ENCODE measurements at regions not wholly inside any gene's neighbourhood (a gene's known extent, or its start where the extent isn't known, plus 50 kb on each side); places are given as distances from the start of the nearest gene placed in this dataset.

DNA sequence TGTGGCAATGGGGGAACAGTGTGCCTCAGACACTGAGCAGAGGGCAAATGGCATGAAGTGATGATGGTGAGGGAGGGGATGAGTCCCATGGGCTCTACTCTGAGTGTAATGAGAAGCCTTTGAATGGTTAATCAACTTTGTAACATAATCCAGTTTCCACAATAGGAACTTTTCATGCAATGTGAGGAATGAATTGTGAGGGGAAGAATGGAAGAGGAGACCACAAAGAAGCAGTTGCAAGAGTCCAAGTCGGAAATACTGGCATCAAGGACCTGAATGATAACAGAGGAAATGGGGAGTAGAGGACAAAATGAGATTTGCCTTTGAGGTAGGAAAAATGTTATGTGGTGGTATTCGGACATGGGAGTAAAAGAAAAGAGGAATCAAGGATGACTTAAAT is 476.9 kb upstream of the PRICKLE1 start:
- TF ChIP-seq, protein P1, sequence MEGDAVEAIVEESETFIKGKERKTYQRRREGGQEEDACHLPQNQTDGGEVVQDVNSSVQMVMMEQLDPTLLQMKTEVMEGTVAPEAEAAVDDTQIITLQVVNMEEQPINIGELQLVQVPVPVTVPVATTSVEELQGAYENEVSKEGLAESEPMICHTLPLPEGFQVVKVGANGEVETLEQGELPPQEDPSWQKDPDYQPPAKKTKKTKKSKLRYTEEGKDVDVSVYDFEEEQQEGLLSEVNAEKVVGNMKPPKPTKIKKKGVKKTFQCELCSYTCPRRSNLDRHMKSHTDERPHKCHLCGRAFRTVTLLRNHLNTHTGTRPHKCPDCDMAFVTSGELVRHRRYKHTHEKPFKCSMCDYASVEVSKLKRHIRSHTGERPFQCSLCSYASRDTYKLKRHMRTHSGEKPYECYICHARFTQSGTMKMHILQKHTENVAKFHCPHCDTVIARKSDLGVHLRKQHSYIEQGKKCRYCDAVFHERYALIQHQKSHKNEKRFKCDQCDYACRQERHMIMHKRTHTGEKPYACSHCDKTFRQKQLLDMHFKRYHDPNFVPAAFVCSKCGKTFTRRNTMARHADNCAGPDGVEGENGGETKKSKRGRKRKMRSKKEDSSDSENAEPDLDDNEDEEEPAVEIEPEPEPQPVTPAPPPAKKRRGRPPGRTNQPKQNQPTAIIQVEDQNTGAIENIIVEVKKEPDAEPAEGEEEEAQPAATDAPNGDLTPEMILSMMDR (IDR thresholded peaks at IDR 0.05; ENCODE audit: low read depth, low read length): no peak
- TF ChIP-seq POLR2A (IDR thresholded peaks at IDR 0.05; ENCODE audit: extremely low read depth, insufficient read length) (no peak), MYC (IDR thresholded peaks at IDR 0.05; ENCODE audit: low read depth, low read length) (no peak)
- TF ChIP-seq, protein P2, sequence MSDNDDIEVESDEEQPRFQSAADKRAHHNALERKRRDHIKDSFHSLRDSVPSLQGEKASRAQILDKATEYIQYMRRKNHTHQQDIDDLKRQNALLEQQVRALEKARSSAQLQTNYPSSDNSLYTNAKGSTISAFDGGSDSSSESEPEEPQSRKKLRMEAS (IDR thresholded peaks at IDR 0.05; ENCODE audit: low read depth, low read length): no peak
- no peak for DNase-seq (ENCODE audit: low read depth)
- no peak overlapping the region for H3K4me3 ChIP-seq (ENCODE audit: low read depth, low read length)

DNA sequence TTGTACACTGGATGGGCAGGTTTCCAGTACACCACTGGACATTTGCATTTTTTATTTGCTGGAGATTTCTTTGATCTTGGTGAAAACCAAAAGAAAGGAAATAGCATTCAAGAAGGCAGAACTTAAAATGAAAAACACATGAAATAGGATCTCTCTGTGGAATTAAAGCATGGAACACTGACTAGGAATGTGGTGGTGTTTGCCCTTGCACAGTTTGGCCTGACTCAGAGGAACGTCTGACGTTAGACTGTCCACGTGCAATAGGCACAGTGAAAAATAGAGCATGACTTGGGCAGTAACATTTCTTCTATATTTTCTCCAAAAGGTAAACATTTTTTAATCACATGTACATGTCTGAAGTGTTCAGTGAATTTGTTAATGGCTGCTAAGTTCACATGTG is 474.1 kb upstream of the PRICKLE1 start:
- no peak overlapping the region for H3K4me3 ChIP-seq (ENCODE audit: low read depth, low read length)
- no peak for DNase-seq (ENCODE audit: low read depth)
- TF ChIP-seq, protein P1 (IDR thresholded peaks at IDR 0.05; ENCODE audit: low read depth, low read length): no peak
- TF ChIP-seq, protein P2 (IDR thresholded peaks at IDR 0.05; ENCODE audit: low read depth, low read length): no peak

DNA sequence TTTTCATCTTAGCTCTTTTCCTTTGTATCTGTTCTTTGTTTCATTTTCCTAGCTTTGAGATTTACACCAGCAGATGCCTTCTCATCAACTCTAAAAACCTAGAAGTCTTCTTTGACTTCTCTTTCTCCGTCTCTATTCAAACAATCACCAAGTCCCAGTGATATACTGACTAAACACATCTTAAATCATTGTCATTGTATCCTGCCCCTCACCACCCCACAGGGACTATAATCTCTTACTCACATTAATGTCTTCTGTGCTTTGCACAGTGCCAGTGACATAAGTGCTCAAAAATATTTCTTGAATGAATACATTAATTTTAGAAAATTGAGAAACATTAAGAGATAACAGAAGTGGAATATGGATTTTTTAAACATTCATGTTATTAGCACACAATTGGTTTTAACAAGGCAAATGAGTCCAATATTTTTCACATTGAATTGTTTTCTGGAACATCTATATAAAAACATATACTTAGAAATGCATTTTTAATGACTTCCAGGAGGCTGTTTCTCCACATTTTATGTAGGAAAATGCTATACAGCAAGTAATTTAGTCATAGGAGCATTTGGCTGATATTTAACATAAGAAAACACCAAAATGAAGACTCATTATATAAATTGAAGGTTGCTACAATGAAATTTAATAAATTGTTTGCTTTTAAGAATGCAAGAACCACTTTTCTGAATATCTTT is 472.8 kb upstream of the PRICKLE1 start:
- TF ChIP-seq POLR2A (IDR thresholded peaks at IDR 0.05; ENCODE audit: extremely low read depth, insufficient read length): no peak
- TF ChIP-seq, protein P2 (IDR thresholded peaks at IDR 0.05; ENCODE audit: low read depth, low read length): no peak
- TF ChIP-seq, protein P1 (IDR thresholded peaks at IDR 0.05; ENCODE audit: low read depth, low read length): no peak
- no peak for TF ChIP-seq MYC (IDR thresholded peaks at IDR 0.05; ENCODE audit: low read depth, low read length)
- no peak overlapping the region for H3K4me3 ChIP-seq (ENCODE audit: low read depth, low read length)
- DNase-seq (ENCODE audit: low read depth): no peak

DNA sequence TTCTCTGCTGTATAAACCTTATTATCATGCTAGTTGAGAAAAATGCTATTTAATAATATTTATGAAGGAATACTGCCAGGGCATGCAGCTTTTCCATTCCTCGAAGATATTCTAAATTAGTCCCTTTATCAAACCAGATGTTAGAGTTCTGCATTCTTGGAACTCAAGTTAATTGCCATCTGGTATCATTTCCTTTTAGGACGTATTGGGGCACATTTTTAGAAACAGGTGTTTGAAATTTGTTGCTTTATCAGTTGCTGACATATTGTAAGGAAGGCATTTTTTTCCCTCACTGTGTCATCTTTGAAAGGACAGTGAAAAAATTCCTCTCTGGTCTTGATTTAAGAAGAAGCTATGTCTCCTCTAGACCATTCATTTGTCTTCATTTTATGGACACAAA is 471.2 kb upstream of the PRICKLE1 start:
- H3K4me3 ChIP-seq (ENCODE audit: low read depth, low read length): no peak overlapping the region
- TF ChIP-seq MYC (IDR thresholded peaks at IDR 0.05; ENCODE audit: low read depth, low read length) (no peak), POLR2A (IDR thresholded peaks at IDR 0.05; ENCODE audit: extremely low read depth, insufficient read length) (no peak)
- TF ChIP-seq, protein P2 (IDR thresholded peaks at IDR 0.05; ENCODE audit: low read depth, low read length): no peak
- TF ChIP-seq, protein P1 (IDR thresholded peaks at IDR 0.05; ENCODE audit: low read depth, low read length): no peak
- no peak for DNase-seq (ENCODE audit: low read depth)

DNA sequence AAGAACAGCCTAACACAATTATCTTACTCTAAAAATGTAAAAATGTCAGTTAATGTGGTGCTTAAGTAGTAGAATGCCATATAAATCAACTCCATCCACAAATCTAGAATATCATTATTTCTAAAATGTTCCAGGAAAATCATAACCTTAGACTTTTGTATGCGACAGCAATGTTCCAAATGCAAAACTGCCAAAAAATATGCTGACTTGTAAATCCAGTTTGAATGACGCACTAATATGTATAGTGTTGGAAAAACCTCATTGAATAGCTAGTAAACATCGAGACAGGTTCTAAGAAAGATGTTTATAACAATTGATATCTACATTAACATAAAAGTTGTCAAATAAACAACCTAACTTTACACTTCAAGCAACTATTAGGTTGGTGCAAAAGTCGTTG is 469.1 kb upstream of the PRICKLE1 start:
- DNase-seq (ENCODE audit: low read depth): no peak
- TF ChIP-seq, protein P1 (IDR thresholded peaks at IDR 0.05; ENCODE audit: low read depth, low read length): no peak
- TF ChIP-seq, protein P2 (IDR thresholded peaks at IDR 0.05; ENCODE audit: low read depth, low read length): no peak
- no peak for TF ChIP-seq MYC (IDR thresholded peaks at IDR 0.05; ENCODE audit: low read depth, low read length)
- no peak for TF ChIP-seq POLR2A (IDR thresholded peaks at IDR 0.05; ENCODE audit: extremely low read depth, insufficient read length)
- H3K4me3 ChIP-seq (ENCODE audit: low read depth, low read length): no peak overlapping the region
